SK-N-MC (cell line): ENCODE measurements at regions not wholly inside any gene's neighbourhood (a gene's known extent, or its start where the extent isn't known, plus 50 kb on each side); places are given as distances from the start of the nearest gene placed in this dataset.

Source experiments
- EZH2 ChIP-seq: fragments of 200-600 bp; sonication (generic); IDR thresholded peaks from one replicate; pipeline ENCODE4 v1.6.1; 2017; ENCODE audit warnings: antibody characterized with exemption
- POLR2AphosphoS5 ChIP-seq: IDR thresholded peaks from 2 replicates; pipeline ENCODE4 v1.6.1; 2012; ENCODE audit warnings: mild to moderate bottlenecking, low read depth, low read length, borderline replicate concordance

DNA sequence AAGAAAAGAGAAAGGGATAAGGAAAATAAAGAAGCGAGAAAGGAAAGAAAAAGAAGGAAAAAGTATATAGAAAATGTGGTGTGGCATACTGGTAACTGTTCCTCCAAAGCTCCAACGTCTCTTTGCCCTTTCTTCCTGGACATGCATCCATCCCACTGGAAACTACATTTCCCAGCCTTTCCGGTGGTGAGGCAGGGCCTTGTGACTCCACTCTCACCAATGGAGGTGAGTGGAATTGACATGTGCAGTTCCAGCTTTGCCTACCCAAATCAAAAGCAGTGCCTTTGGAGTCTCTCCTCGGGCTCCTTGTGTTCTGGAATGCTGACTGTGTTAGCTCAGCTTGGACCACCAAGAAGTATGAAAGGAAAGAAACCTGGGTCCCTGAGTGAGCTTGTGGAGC is 161.2 kb downstream of the KCNA5 start:
- TF ChIP-seq POLR2AphosphoS5: no peak
- no peak for TF ChIP-seq EZH2
